ENCODE measurements at regions not wholly inside any gene's neighbourhood (a gene's known extent, or its start where the extent isn't known, plus 50 kb on each side); places are given as distances from the start of the nearest gene placed in this dataset.
"Not testable (repeated sequence)": the region's sequence is repeated elsewhere in the genome, so short reads cannot be mapped to it uniquely, and the experiment has no call there.

GRCh38 chr10:62661143-62661542 lies 143.4 kb upstream of the ADO start:
- no peak for DNase-seq (ENCODE audit: low read depth)

- DNase-seq (ENCODE audit: low read depth), result no peak
Observed at GRCh38 chr10:62662486-62662885, 142.0 kb upstream of the ADO start.

- DNase-seq (ENCODE audit: low read depth), result no peak
Observed at GRCh38 chr10:62665771-62666170, 138.7 kb upstream of the ADO start.

GRCh38 chr10:62666275-62666674 lies 138.2 kb upstream of the ADO start:
- no peak for DNase-seq (ENCODE audit: low read depth)

- DNase-seq (ENCODE audit: low read depth), result no peak
Observed at GRCh38 chr10:62669341-62669740, 135.2 kb upstream of the ADO start.

GRCh38 chr10:62671104-62671503 lies 133.4 kb upstream of the ADO start:
- no peak for DNase-seq (ENCODE audit: low read depth)

- no peak for DNase-seq (ENCODE audit: low read depth)
Observed at GRCh38 chr10:62681211-62681940, 123.1 kb upstream of the ADO start.

- no peak for DNase-seq (ENCODE audit: low read depth)
Observed at GRCh38 chr10:62684911-62685310, 119.6 kb upstream of the ADO start.

- DNase-seq (ENCODE audit: low read depth), result no peak
Observed at GRCh38 chr10:62687230-62687748, 117.2 kb upstream of the ADO start.

- no peak for DNase-seq (ENCODE audit: low read depth)
Observed at GRCh38 chr10:62688971-62689700, 115.4 kb upstream of the ADO start.

- DNase-seq (ENCODE audit: low read depth), result no peak
Observed at GRCh38 chr10:62689712-62690111, 114.8 kb upstream of the ADO start.

- DNase-seq (ENCODE audit: low read depth), result no peak
Observed at GRCh38 chr10:62690703-62691102, 113.8 kb upstream of the ADO start.

GRCh38 chr10:62691336-62691735 lies 113.2 kb upstream of the ADO start:
- no peak for DNase-seq (ENCODE audit: low read depth)

- no peak for DNase-seq (ENCODE audit: low read depth)
Observed at GRCh38 chr10:62692085-62692484, 112.4 kb upstream of the ADO start.

- DNase-seq (ENCODE audit: low read depth), result no peak
Observed at GRCh38 chr10:62693306-62693705, 111.2 kb upstream of the ADO start.

- DNase-seq (ENCODE audit: low read depth), result no peak
Observed at GRCh38 chr10:62694537-62695126, 109.9 kb upstream of the ADO start.

- no peak for DNase-seq (ENCODE audit: low read depth)
Observed at GRCh38 chr10:62696798-62697197, 107.7 kb upstream of the ADO start.

- no peak for DNase-seq (ENCODE audit: low read depth)
Observed at GRCh38 chr10:62699148-62699547, 105.4 kb upstream of the ADO start.

GRCh38 chr10:62704121-62704520 lies 100.4 kb upstream of the ADO start:
- not testable (repeated sequence) for DNase-seq (ENCODE audit: low read depth)

GRCh38 chr10:62705789-62706188 lies 98.7 kb upstream of the ADO start:
- DNase-seq (ENCODE audit: low read depth), result no peak

- DNase-seq (ENCODE audit: low read depth), result no peak
Observed at GRCh38 chr10:62707810-62708209, 96.7 kb upstream of the ADO start.

- no peak for DNase-seq (ENCODE audit: low read depth)
Observed at GRCh38 chr10:62708569-62708968, 96.0 kb upstream of the ADO start.

GRCh38 chr10:62709200-62709599 lies 95.3 kb upstream of the ADO start:
- no peak for DNase-seq (ENCODE audit: low read depth)

Data from CMK (cell line).